GM12878 (cell line): ENCODE measurements at regions not wholly inside any gene's neighbourhood (a gene's known extent, or its start where the extent isn't known, plus 50 kb on each side); places are given as distances from the start of the nearest gene placed in this dataset.

ENCODE experiments used
- ATAC-seq: fragments of 200-7000 bp; cut with Tn5 transposase; 3 replicates; pipeline ENCODE4 v1.9.1; 2020; ENCODE audit warnings: mild to moderate bottlenecking, moderate library complexity
- BruUV-seq: library from RNA; stranded (reverse); fragments of 400-500 nt; replicated peaks from 2 replicates; lab custom pipeline; 2021; lab: Mats Ljungman, UMichigan
- CTCF ChIA-PET: fragments of 300-600 bp; sonication (Branson Sonifier 250); formaldehyde crosslinking; extraction: SDS; loops from one replicate; lab custom pipeline; 2021; ENCODE audit warnings: inconsistent platforms; lab: Yijun Ruan, JAX
- POLR2A ChIA-PET: fragments of 350-600 bp; formaldehyde crosslinking; extraction: SDS; loops from one replicate; lab custom pipeline; 2021; ENCODE audit warnings: inconsistent platforms; lab: Charles Lee
- RAD21 ChIA-PET: fragments of 300-600 bp; sonication (Branson Sonifier 250); formaldehyde crosslinking; loops from one replicate; lab custom pipeline; 2023; ENCODE audit warnings: antibody characterized with exemption; ENCODE audit not compliant: unreplicated experiment; lab: Charles Lee
- SMC1A ChIA-PET: fragments of 300-600 bp; sonication (Branson Sonifier 250); formaldehyde crosslinking; loops from one replicate; lab custom pipeline; 2023; ENCODE audit not compliant: unreplicated experiment, uncharacterized antibody; lab: Charles Lee
- DNase-seq: peaks from one replicate; pipeline ENCODE4 v3.0.0-alpha.2; 2011; ENCODE audit warnings: low read depth, low spot score
- FAIRE-seq: peaks from 3 replicates; lab custom pipeline; 2011; peaks lifted over from hg19 to GRCh38; lab: Jason Lieb, UNC
- H2AFZ ChIP-seq: 2 replicates; pipeline ENCODE4 v1.6.0; 2011; ENCODE audit warnings: low read depth, low read length, control low read depth; ENCODE audit not compliant: control insufficient read depth
- H3K27ac ChIP-seq: 2 replicates; pipeline ENCODE4 v1.5.1; 2011; ENCODE audit warnings: control low read depth; ENCODE audit not compliant: control insufficient read depth, insufficient read depth
- H3K27me3 ChIP-seq, 2 experiments: replicated peaks in 1 of 2; 2 replicates each; pipeline versions ENCODE4 v1.6.0 to v1.6.1; 2011; ENCODE audit warnings: low read length in 1 of 2; ENCODE audit not compliant: control insufficient read depth in 2 of 2, insufficient read depth in 2 of 2
- H3K36me3 ChIP-seq, 2 experiments: 2 replicates each; pipeline ENCODE4 v1.5.1; 2011; ENCODE audit warnings: low read length in 1 of 2; ENCODE audit not compliant: control insufficient read depth in 2 of 2, insufficient read depth in 2 of 2
- H3K4me1 ChIP-seq: 2 replicates; pipeline ENCODE4 v1.6.1; 2011; ENCODE audit warnings: mild to moderate bottlenecking, low read length, moderate library complexity, mixed read lengths; ENCODE audit not compliant: control insufficient read depth, insufficient read depth
- H3K4me2 ChIP-seq: 2 replicates; pipeline ENCODE4 v1.6.0; 2011; ENCODE audit warnings: control low read depth; ENCODE audit not compliant: control insufficient read depth, insufficient read depth
- H3K4me3 ChIP-seq: fragments of 200-600 bp; sonication (generic); 2 replicates; pipeline ENCODE4 v1.5.1; 2016
- H3K79me2 ChIP-seq: 2 replicates; pipeline ENCODE4 v1.6.0; 2011; ENCODE audit warnings: low read length; ENCODE audit not compliant: control insufficient read depth, insufficient read depth
- H3K9ac ChIP-seq: 2 replicates; pipeline ENCODE4 v1.8.0; 2011; ENCODE audit warnings: low read length, control low read depth, mixed read lengths; ENCODE audit not compliant: control insufficient read depth, insufficient read depth
- H3K9me3 ChIP-seq: replicated peaks from 3 replicates; pipeline ENCODE4 v1.5.1; 2011; ENCODE audit warnings: mild to moderate bottlenecking, low read length; ENCODE audit not compliant: control insufficient read depth, insufficient read depth
- H4K20me1 ChIP-seq: 2 replicates; pipeline ENCODE4 v1.6.0; 2011; ENCODE audit not compliant: control insufficient read depth, insufficient read depth
- ASH2L ChIP-seq: fragments of 300-600, 200-600 bp; sonication (generic); IDR thresholded peaks from 2 replicates; pipeline ENCODE4 v1.6.1; 2017; ENCODE audit warnings: low read depth, mild to moderate bottlenecking, borderline replicate concordance
- CBFB ChIP-seq: IDR thresholded peaks from 2 replicates; pipeline ENCODE4 v1.6.1; 2016; ENCODE audit warnings: antibody characterized with exemption, low read depth
- CUX1 ChIP-seq: IDR thresholded peaks from 2 replicates; pipeline ENCODE4 v1.6.1; 2012; ENCODE audit warnings: improper control_type of control experiment, low read depth, low read length; ENCODE audit not compliant: insufficient replicate concordance
- E2F4 ChIP-seq: IDR thresholded peaks from 2 replicates; pipeline ENCODE4 v1.6.1; 2012; ENCODE audit warnings: low read depth, low read length, improper control_type of control experiment
- FOXK2 ChIP-seq: fragments of 450-650 bp; IDR thresholded peaks from 2 replicates; pipeline ENCODE4 v1.6.1; 2017; ENCODE audit warnings: mild to moderate bottlenecking, moderate library complexity
- HDAC6 ChIP-seq: fragments of 200-600 bp; sonication (generic); IDR thresholded peaks from one replicate; pipeline ENCODE4 v1.8.0; 2017; ENCODE audit warnings: antibody characterized with exemption; ENCODE audit not compliant: unreplicated experiment
- HDGF ChIP-seq: fragments of 450-650 bp; IDR thresholded peaks from 2 replicates; pipeline ENCODE4 v1.6.1; 2016; ENCODE audit warnings: antibody characterized with exemption
- NFIC ChIP-seq: IDR thresholded peaks from 2 replicates; pipeline ENCODE4 v1.6.1; 2012; ENCODE audit warnings: low read depth, mild to moderate bottlenecking, inconsistent platforms, low read length, moderate library complexity
- NFYB ChIP-seq: IDR thresholded peaks from 2 replicates; pipeline ENCODE4 v1.6.1; 2011; ENCODE audit warnings: low read depth, mild to moderate bottlenecking, low read length, improper control_type of control experiment, moderate library complexity; ENCODE audit not compliant: insufficient read depth
- NR2C1 ChIP-seq: fragments of 450-650 bp; IDR thresholded peaks from 2 replicates; pipeline ENCODE4 v1.6.1; 2017; ENCODE audit warnings: antibody characterized with exemption, mild to moderate bottlenecking, moderate library complexity
- PML ChIP-seq: IDR thresholded peaks from 2 replicates; pipeline ENCODE4 v1.6.1; 2012; ENCODE audit warnings: low read length, inconsistent platforms
- RAD21 ChIP-seq: IDR thresholded peaks from 2 replicates; pipeline ENCODE4 v1.6.1; 2011; ENCODE audit warnings: mild to moderate bottlenecking, low read depth, low read length, moderate library complexity; ENCODE audit not compliant: insufficient read depth
- SMC3 ChIP-seq: IDR thresholded peaks from 2 replicates; pipeline ENCODE4 v1.6.1; 2011; ENCODE audit warnings: low read length, improper control_type of control experiment, borderline replicate concordance
- ZNF384 ChIP-seq: IDR thresholded peaks from 2 replicates; pipeline ENCODE4 v1.6.1; 2012; ENCODE audit warnings: low read depth, mild to moderate bottlenecking, low read length, improper control_type of control experiment, borderline replicate concordance
- ZNF622 ChIP-seq: fragments of 450-650 bp; IDR thresholded peaks from 2 replicates; pipeline ENCODE4 v1.6.1; 2017; ENCODE audit warnings: mild to moderate bottlenecking, inconsistent platforms
- in situ Hi-C: fragments of 300-500 bp; cut with MboI; formaldehyde crosslinking; loops from 9 replicates; pipeline ENCODE4 v1.14.3; 2018; ENCODE audit warnings: mixed read lengths
- intact Hi-C: fragments of 100-400 bp; cut with micrococcal nuclease; formaldehyde crosslinking; loops from one replicate; pipeline ENCODE4 v1.14.2; 2022; ENCODE audit not compliant: unreplicated experiment

- no peak for TF ChIP-seq E2F4
Observed at GRCh38 chr1:81582467-81582986, 218.2 kb upstream of the ADGRL2 start (continued).

- ATAC-seq, result no peak
- RAD21 ChIA-PET, result interaction anchor here (1.3 to 1.4 kb wide), 2 partner anchors 8 to 12 kb away, joined by 4 to 5 read pairs; no protein-coding TSS in a partner anchor
- CTCF ChIA-PET, result interaction anchor here (0.8 to 2.1 kb wide), 4 partner anchors 24 to 181 kb away, joined by 3 to 10 read pairs (median 4); no protein-coding TSS in a partner anchor
- H3K9ac ChIP-seq, result no peak overlapping the region
- in situ Hi-C loops (no loop called here), intact Hi-C loops (no loop called here)
- H3K4me3 ChIP-seq, result no peak overlapping the region
- FAIRE-seq, result no peak
- no peak overlapping the region for H3K4me2 ChIP-seq
- no peak overlapping the region for H3K27ac ChIP-seq
- BruUV-seq, result no TSS peak
- no peaks in the 10 kb centered on the region for H3K36me3 ChIP-seq
- H3K79me2 ChIP-seq, result no peaks in the 10 kb centered on the region
- no peak overlapping the region for H2AFZ ChIP-seq
- peaks cover 0 to 3% of the 10 kb centered on the region in 2 experiments; a peak in 2 of 4 replicates for H3K27me3 ChIP-seq
- H4K20me1 ChIP-seq, result no peaks in the 10 kb centered on the region
- POLR2A ChIA-PET, result interaction anchor here (1.4 kb wide), 1 partner anchor 18 kb away, joined by 4 read pairs; no protein-coding TSS in a partner anchor
- SMC1A ChIA-PET, result interaction anchor here (0.8 to 18.8 kb wide), 10 partner anchors 8 to 630 kb away, joined by 3 to 210 read pairs (median 5); no protein-coding TSS in a partner anchor
- no peak for DNase-seq
- H3K9me3 ChIP-seq, result no peaks in the 10 kb centered on the region
- H3K4me1 ChIP-seq, result no peaks in the 10 kb centered on the region
- TF ChIP-seq NR2C1, result no peak
- no peak for TF ChIP-seq CUX1
- TF ChIP-seq PML, result no peak
- TF ChIP-seq CBFB, result no peak
- no peak for TF ChIP-seq HDGF
- TF ChIP-seq NFYB, result no peak
- no peak for TF ChIP-seq ZNF384
- TF ChIP-seq ASH2L, result no peak
- TF ChIP-seq ZNF622, result no peak
- TF ChIP-seq SMC3, result no peak
- no peak for TF ChIP-seq RAD21
- no peak for TF ChIP-seq HDAC6
- TF ChIP-seq NFIC, result no peak
- TF ChIP-seq FOXK2, result no peak
Observed at GRCh38 chr1:81578867-81579266, 221.9 kb upstream of the ADGRL2 start.
